ENCODE measurements at regions not wholly inside any gene's neighbourhood (a gene's known extent, or its start where the extent isn't known, plus 50 kb on each side); places are given as distances from the start of the nearest gene placed in this dataset.

- Histone ChIP-seq H3K36me3 (no peaks in the 10 kb centered on the region), H3K4me2 (no peak overlapping the region), H3K79me2 (ENCODE audit: low read depth) (no peaks in the 10 kb centered on the region), H3F3A (ENCODE audit: low read depth) (no peaks in the 10 kb centered on the region), H3K4me3 (no peak overlapping the region), H3K4me1 (peaks cover 4% of the 10 kb centered on the region), H4K20me1 (ENCODE audit: low read depth) (no peaks in the 10 kb centered on the region), H3K27ac (no peak overlapping the region), H2AFZ (replicated peaks) (no peak overlapping the region), H3K9ac (no peak overlapping the region), H3K9me3 (ENCODE audit: low read depth) (no peaks in the 10 kb centered on the region), H3K27me3 (no peaks in the 10 kb centered on the region)
- TF ChIP-seq EZH2phosphoT487 (IDR thresholded peaks at IDR 0.05) (no peak), CTCF (IDR thresholded peaks at IDR 0.05) (no peak), EZH2 (IDR thresholded peaks at IDR 0.05) (no peak)
- no peak overlapping the region for H3K27ac Mint-ChIP-seq
- no peak for DNase-seq (ENCODE audit: low spot score)
- H3K4me3 Mint-ChIP-seq = no peak overlapping the region
- no peaks in the 10 kb centered on the region for H3K36me3 Mint-ChIP-seq
- H3K4me1 Mint-ChIP-seq = peaks cover 6% of the 10 kb centered on the region
- H3K27me3 Mint-ChIP-seq (ENCODE audit: insufficient read depth, low read depth) = peaks cover 6% of the 10 kb centered on the region
- H3K9me3 Mint-ChIP-seq = no peaks in the 10 kb centered on the region
Observed at GRCh38 chr12:92226961-92227360, 81.3 kb upstream of the BTG1 start.

GRCh38 chr12:92226071-92226661 is 80.5 kb upstream of the BTG1 start:
- H3K9me3 ChIP-seq (ENCODE audit: low read depth) = no peaks in the 10 kb centered on the region
- no peak overlapping the region for H3K4me3 ChIP-seq
- H3K27me3 ChIP-seq = no peaks in the 10 kb centered on the region
- no peak overlapping the region for H3K4me2 ChIP-seq
- peaks cover 4% of the 10 kb centered on the region for H3K4me1 ChIP-seq
- no peak for DNase-seq (ENCODE audit: low spot score)
- no peaks in the 10 kb centered on the region for H3K9me3 Mint-ChIP-seq
- H3K27me3 Mint-ChIP-seq (ENCODE audit: insufficient read depth, low read depth) = peaks cover 6% of the 10 kb centered on the region
- no peak overlapping the region for H3K27ac ChIP-seq
- H3K4me1 Mint-ChIP-seq = peaks cover 6% of the 10 kb centered on the region
- H3K36me3 ChIP-seq = no peaks in the 10 kb centered on the region
- no peak for TF ChIP-seq EZH2phosphoT487 (IDR thresholded peaks at IDR 0.05)
- no peak for TF ChIP-seq EZH2 (IDR thresholded peaks at IDR 0.05)
- TF ChIP-seq CTCF (IDR thresholded peaks at IDR 0.05) = no peak
- H3K79me2 ChIP-seq (ENCODE audit: low read depth) = no peaks in the 10 kb centered on the region
- H3K27ac Mint-ChIP-seq = no peak overlapping the region
- H3F3A ChIP-seq (ENCODE audit: low read depth) = no peaks in the 10 kb centered on the region
- H2AFZ ChIP-seq (replicated peaks) = no peak overlapping the region
- H3K36me3 Mint-ChIP-seq = no peaks in the 10 kb centered on the region
- H4K20me1 ChIP-seq (ENCODE audit: low read depth) = no peaks in the 10 kb centered on the region
- H3K9ac ChIP-seq = no peak overlapping the region
- no peak overlapping the region for H3K4me3 Mint-ChIP-seq

DNA sequence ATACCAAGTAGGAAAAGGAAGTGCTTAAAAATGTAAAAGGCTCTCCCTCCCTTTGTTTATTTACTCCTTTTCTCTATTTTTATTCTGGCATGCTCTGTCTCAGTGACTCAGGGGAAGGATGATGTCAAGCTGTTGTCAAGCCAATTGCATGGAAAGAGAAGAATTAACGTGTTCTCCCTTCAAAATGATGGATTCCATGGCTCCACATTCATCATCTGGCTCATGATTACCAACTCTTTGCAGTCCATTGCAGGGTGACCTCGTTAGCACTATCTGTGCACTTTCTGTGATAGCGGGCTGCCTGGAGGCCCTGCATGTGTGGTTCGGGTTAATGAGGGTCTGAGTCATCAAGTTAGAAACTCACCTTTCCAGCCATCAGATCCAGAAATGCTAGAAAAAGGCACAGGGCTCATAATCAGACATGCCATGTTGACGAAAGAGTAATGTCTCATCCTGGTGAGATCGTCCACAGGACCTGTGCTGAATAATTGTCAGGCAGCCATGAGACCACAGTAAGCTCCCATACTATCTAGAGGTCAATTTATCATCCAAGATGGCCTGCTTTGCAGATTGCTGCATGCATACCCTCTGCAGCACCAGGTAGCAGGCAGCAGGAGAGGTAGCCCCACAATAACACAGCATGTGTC is 79.2 kb upstream of the BTG1 start:
- peak overlapping the region; percentile 69 for H2AFZ ChIP-seq (replicated peaks)
- H3K9me3 Mint-ChIP-seq = peaks cover 4% of the 10 kb centered on the region
- no peak overlapping the region for H3K9ac ChIP-seq
- H3K27me3 ChIP-seq = no peaks in the 10 kb centered on the region
- no peak overlapping the region for H3K27ac ChIP-seq
- H3K9me3 ChIP-seq (ENCODE audit: low read depth) = no peaks in the 10 kb centered on the region
- no peaks in the 10 kb centered on the region for H3K36me3 ChIP-seq
- H3K4me1 Mint-ChIP-seq = peaks cover 6% of the 10 kb centered on the region
- no peak overlapping the region for H3K4me3 Mint-ChIP-seq
- no peaks in the 10 kb centered on the region for H3F3A ChIP-seq (ENCODE audit: low read depth)
- H3K4me1 ChIP-seq = peaks cover 4% of the 10 kb centered on the region
- H3K36me3 Mint-ChIP-seq = no peaks in the 10 kb centered on the region
- H4K20me1 ChIP-seq (ENCODE audit: low read depth) = no peaks in the 10 kb centered on the region
- no peak for TF ChIP-seq EZH2 (IDR thresholded peaks at IDR 0.05)
- TF ChIP-seq CTCF (IDR thresholded peaks at IDR 0.05) = no peak
- TF ChIP-seq EZH2phosphoT487 (IDR thresholded peaks at IDR 0.05) = no peak
- H3K4me2 ChIP-seq = no peak overlapping the region
- H3K27me3 Mint-ChIP-seq (ENCODE audit: insufficient read depth, low read depth) = peaks cover 6% of the 10 kb centered on the region
- H3K27ac Mint-ChIP-seq = no peak overlapping the region
- no peak for DNase-seq (ENCODE audit: low spot score)
- no peak overlapping the region for H3K4me3 ChIP-seq
- no peaks in the 10 kb centered on the region for H3K79me2 ChIP-seq (ENCODE audit: low read depth)

Measured in neural progenitor cell (in vitro differentiated cells).